Testis (tissue), 2 donors: ENCODE measurements at regions not wholly inside any gene's neighbourhood (a gene's known extent, or its start where the extent isn't known, plus 50 kb on each side); places are given as distances from the start of the nearest gene placed in this dataset.

Experiments used
- DNase-seq: peaks from one replicate; pipeline ENCODE4 v3.0.0-alpha.2; 2019
- H3K27ac ChIP-seq, 2 donors: fragments of 200-600 bp; sonication (generic); one replicate each; pipeline ENCODE4 v1.5.1; 2019
- H3K27me3 ChIP-seq: fragments of 200-600 bp; sonication (generic); one replicate; pipeline ENCODE4 v1.5.1; 2019
- H3K36me3 ChIP-seq: fragments of 200-600 bp; sonication (generic); one replicate; pipeline ENCODE4 v1.5.1; 2017; ENCODE audit warnings: low read depth; ENCODE audit errors: missing control alignments
- H3K4me1 ChIP-seq: fragments of 200-600 bp; sonication (generic); one replicate; pipeline ENCODE4 v1.5.1; 2019
- H3K4me3 ChIP-seq, 2 donors: fragments of 200-600 bp; sonication (generic); one replicate each; pipeline ENCODE4 v1.5.1; 2017 to 2019
- H3K9me3 ChIP-seq: fragments of 200-600 bp; sonication (generic); one replicate; pipeline ENCODE4 v1.5.1; 2017
- CTCF ChIP-seq, 3 experiments: fragments of 450-650 bp in 2 of 3; fragments of 200-600 bp in 1 of 3; sonication (generic) in 1 of 3; IDR thresholded peaks; one replicate each; pipeline ENCODE4 v1.5.1; 2016 to 2019; ENCODE audit warnings: antibody characterized with exemption in 3 of 3, mild to moderate bottlenecking in 2 of 3, moderate library complexity in 1 of 3
- POLR2A ChIP-seq: fragments of 450-650 bp; IDR thresholded peaks from one replicate; pipeline ENCODE4 v1.6.1; 2017; ENCODE audit warnings: antibody characterized with exemption, mild to moderate bottlenecking, moderate library complexity
- WGBS, 2 donors: methylation state at CpG; one replicate each; pipeline ENCODE4 v1.1.5; 2018; 5-methylcytosine and 5-hydroxymethylcytosine counted together
- intact Hi-C: fragments of 100-400 bp; cut with DNase I; formaldehyde crosslinking; loops from one replicate; pipeline ENCODE4 v1.15.1; 2023; ENCODE audit warnings: low total_unique reads

- no peaks in the 10 kb centered on the region for H3K9me3 ChIP-seq
- TF ChIP-seq POLR2A (no peak), CTCF (IDR thresholded peaks at IDR 0.05) (no peak)
- no peaks in the 10 kb centered on the region for H3K4me1 ChIP-seq
- no peaks in the 10 kb centered on the region for H3K27me3 ChIP-seq
- DNase-seq = no peak
- no peak overlapping the region for H3K4me3 ChIP-seq
- intact Hi-C loops = no loop called here
- H3K36me3 ChIP-seq = no peaks in the 10 kb centered on the region
- H3K27ac ChIP-seq = no peak overlapping the region
- 89 to 98% methylated on average over 2 of the region's 2 CpGs for WGBS, 2 donors
Observed at GRCh38 chr18:27270508-27270907, 85.4 kb upstream of the CHST9 start.

- intact Hi-C loops = no loop called here
- Histone ChIP-seq H3K27ac (no peak overlapping the region), H3K4me1 (no peaks in the 10 kb centered on the region), H3K4me3 (no peak overlapping the region), H3K27me3 (no peaks in the 10 kb centered on the region), H3K36me3 (no peaks in the 10 kb centered on the region), H3K9me3 (no peaks in the 10 kb centered on the region)
- no peak for TF ChIP-seq POLR2A
- no peak for DNase-seq
- WGBS, 2 donors = 72% methylated on average over 1 of the region's 1 CpG
Observed at GRCh38 chr18:27263369-27263768, 78.3 kb upstream of the CHST9 start.

GRCh38 chr18:27261769-27262549 lies 76.9 kb upstream of the CHST9 start:
- Histone ChIP-seq H3K4me3 (no peak overlapping the region), H3K36me3 (no peaks in the 10 kb centered on the region), H3K9me3 (no peaks in the 10 kb centered on the region), H3K27ac (no peak overlapping the region), H3K27me3 (no peaks in the 10 kb centered on the region), H3K4me1 (no peaks in the 10 kb centered on the region)
- intact Hi-C loops = no loop called here
- TF ChIP-seq CTCF (IDR thresholded peaks at IDR 0.05) = no peak
- no peak for TF ChIP-seq POLR2A
- DNase-seq = no peak

GRCh38 chr18:27253571-27253970 lies 68.5 kb upstream of the CHST9 start:
- no peak for DNase-seq
- Histone ChIP-seq H3K9me3 (no peaks in the 10 kb centered on the region), H3K4me3 (no peak overlapping the region), H3K4me1 (no peaks in the 10 kb centered on the region), H3K27ac (no peak overlapping the region), H3K36me3 (no peaks in the 10 kb centered on the region), H3K27me3 (no peaks in the 10 kb centered on the region)
- WGBS, 2 donors = 78 to 90% methylated on average over 1 of the region's 1 CpG
- intact Hi-C loops = no loop called here
- no peak for TF ChIP-seq POLR2A
- TF ChIP-seq CTCF (IDR thresholded peaks at IDR 0.05) = no peak

GRCh38 chr18:27250471-27250870 lies 65.4 kb upstream of the CHST9 start:
- WGBS, 2 donors = 88 to 89% methylated on average over 2 of the region's 2 CpGs
- Histone ChIP-seq H3K9me3 (no peaks in the 10 kb centered on the region), H3K4me3 (no peak overlapping the region), H3K27me3 (no peaks in the 10 kb centered on the region), H3K4me1 (no peaks in the 10 kb centered on the region), H3K27ac (no peak overlapping the region), H3K36me3 (no peaks in the 10 kb centered on the region)
- intact Hi-C loops = no loop called here
- no peak for DNase-seq
- TF ChIP-seq CTCF (IDR thresholded peaks at IDR 0.05) (no peak), POLR2A (no peak)
